A673 (cell line): ENCODE measurements at regions not wholly inside any gene's neighbourhood (a gene's known extent, or its start where the extent isn't known, plus 50 kb on each side); places are given as distances from the start of the nearest gene placed in this dataset.

ENCODE experiments used
- BruUV-seq: library from RNA; stranded (reverse); fragments of 400-500 nt; replicated peaks from 2 replicates; lab custom pipeline; 2021; lab: Mats Ljungman, UMichigan
- CTCF ChIA-PET: fragments of 300-600 bp; sonication (Branson Sonifier 250); formaldehyde crosslinking; loops from one replicate; lab custom pipeline; 2022; ENCODE audit warnings: antibody characterized with exemption; lab: Charles Lee
- POLR2A ChIA-PET: fragments of 300-600 bp; sonication (Branson Sonifier 250); formaldehyde crosslinking; loops from one replicate; lab custom pipeline; 2022; ENCODE audit warnings: antibody characterized with exemption; ENCODE audit not compliant: low non-redundant PET; lab: Charles Lee
- DNase-seq: peaks from one replicate; pipeline ENCODE4 v3.0.0-alpha.2; 2015; ENCODE audit warnings: low spot score
- H3K27ac ChIP-seq: fragments of 200-600 bp; sonication (generic); 2 replicates; pipeline ENCODE4 v1.5.1; 2016; ENCODE audit warnings: mixed run types, low read depth, mild to moderate bottlenecking, mixed read lengths, antibody characterized with exemption, low read length; ENCODE audit not compliant: poor library complexity, severe bottlenecking
- H3K27me3 ChIP-seq: fragments of 200-600 bp; sonication (generic); replicated peaks from 2 replicates; pipeline ENCODE4 v1.6.1; 2017; ENCODE audit warnings: mixed run types, low read depth, mild to moderate bottlenecking, mixed read lengths, antibody characterized with exemption, low read length; ENCODE audit not compliant: insufficient read depth, poor library complexity
- H3K36me3 ChIP-seq: fragments of 200-600 bp; sonication (generic); 2 replicates; pipeline ENCODE4 v1.6.1; 2016; ENCODE audit warnings: mixed run types, mild to moderate bottlenecking, mixed read lengths, antibody characterized with exemption, low read length; ENCODE audit not compliant: insufficient read depth, poor library complexity, severe bottlenecking
- H3K4me1 ChIP-seq: fragments of 200-600 bp; sonication (generic); 2 replicates; pipeline ENCODE4 v1.6.1; 2017; ENCODE audit warnings: mixed run types, mild to moderate bottlenecking, mixed read lengths, antibody characterized with exemption, low read length; ENCODE audit not compliant: insufficient read depth, poor library complexity, severe bottlenecking
- H3K4me3 ChIP-seq: fragments of 200-600 bp; sonication (generic); 2 replicates; pipeline ENCODE4 v1.5.1; 2016; ENCODE audit warnings: low read depth, mixed run types, mild to moderate bottlenecking, mixed read lengths, low read length; ENCODE audit not compliant: poor library complexity, severe bottlenecking
- H3K9me3 ChIP-seq: fragments of 200-600 bp; sonication (generic); 2 replicates; pipeline ENCODE4 v1.6.1; 2016; ENCODE audit warnings: mixed run types, low read depth, mild to moderate bottlenecking, mixed read lengths, antibody characterized with exemption, low read length; ENCODE audit not compliant: poor library complexity, severe bottlenecking
- CTCF ChIP-seq: fragments of 300-800, 200-600 bp; sonication (generic); conservative IDR thresholded peaks from 2 replicates; pipeline ENCODE4 v1.5.1; 2017; ENCODE audit warnings: low read depth, mild to moderate bottlenecking, antibody characterized with exemption, low read length, moderate library complexity, mixed read lengths
- EZH2 ChIP-seq: fragments of 200-600 bp; sonication (generic); IDR thresholded peaks from 2 replicates; pipeline ENCODE4 v1.6.1; 2017; ENCODE audit warnings: borderline replicate concordance, low read depth, mild to moderate bottlenecking, mixed read lengths, antibody characterized with exemption, low read length; ENCODE audit not compliant: poor library complexity, severe bottlenecking
- intact Hi-C: fragments of 100-400 bp; cut with micrococcal nuclease; formaldehyde crosslinking; loops from one replicate; pipeline ENCODE4 v1.10.0; 2022; ENCODE audit not compliant: unreplicated experiment

- CTCF ChIA-PET, result no interaction called here
- H3K36me3 ChIP-seq, result no peaks in the 10 kb centered on the region
- no peaks in the 10 kb centered on the region for H3K9me3 ChIP-seq
- TF ChIP-seq EZH2 (no peak), CTCF (no peak)
- POLR2A ChIA-PET, result no interaction called here
- no peaks in the 10 kb centered on the region for H3K27me3 ChIP-seq
- H3K27ac ChIP-seq, result no peak overlapping the region
- no peak overlapping the region for H3K4me3 ChIP-seq
- DNase-seq, result no peak
- no TSS peak for BruUV-seq
- H3K4me1 ChIP-seq, result no peaks in the 10 kb centered on the region
- intact Hi-C loops, result no loop called here
Measured at GRCh38 chr17:36750316-36750885, 149.0 kb downstream of the MRM1 start.

DNA sequence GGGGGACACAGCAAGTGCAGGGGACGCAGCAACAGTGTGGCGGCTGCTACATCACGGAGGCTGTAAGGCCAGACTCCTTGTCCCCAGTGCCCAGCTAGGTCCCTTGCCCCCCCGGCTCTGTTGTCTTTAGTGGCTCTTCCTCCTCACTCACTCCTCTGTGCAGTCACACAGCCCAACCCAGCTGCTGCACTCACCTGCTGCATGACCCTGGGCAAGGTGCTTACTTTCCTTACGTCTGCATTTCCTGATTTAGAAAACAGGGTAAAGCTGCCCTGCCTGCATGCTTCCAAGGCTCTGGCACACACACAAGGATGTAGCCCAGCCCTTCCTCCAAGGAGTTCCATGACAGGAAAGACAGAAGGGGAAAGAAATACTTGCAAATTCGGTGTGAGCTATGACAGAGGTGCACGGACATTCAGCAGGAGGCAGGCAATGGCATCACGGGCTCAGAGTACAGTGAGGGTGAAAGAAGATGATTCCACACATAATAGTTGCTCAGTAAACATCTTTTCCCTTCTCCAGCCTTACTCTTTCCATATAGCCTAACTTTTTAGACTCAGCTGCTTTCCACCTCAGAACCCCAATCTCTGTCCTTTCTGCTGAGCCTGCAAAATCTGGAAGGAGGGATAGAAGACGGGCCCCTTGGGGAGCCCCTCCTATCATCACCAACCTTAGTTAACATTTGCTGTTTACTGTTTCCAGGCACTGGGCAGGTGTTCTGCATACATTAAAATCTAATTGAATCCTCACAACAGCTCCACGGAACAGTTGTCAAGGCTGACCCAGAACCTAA lies 150.9 kb downstream of the MRM1 start:
- Histone ChIP-seq H3K36me3 (no peaks in the 10 kb centered on the region), H3K4me3 (no peak overlapping the region), H3K27me3 (no peaks in the 10 kb centered on the region), H3K4me1 (no peaks in the 10 kb centered on the region), H3K9me3 (no peaks in the 10 kb centered on the region), H3K27ac (no peak overlapping the region)
- TF ChIP-seq EZH2, result no peak
- TF ChIP-seq CTCF, result no peak
- ChIA-PET POLR2A (no interaction called here), CTCF (no interaction called here)
- BruUV-seq, result no TSS peak
- DNase-seq, result no peak
- intact Hi-C loops, result no loop called here

- no peak overlapping the region for H3K27ac ChIP-seq
- intact Hi-C loops, result no loop called here
- no peaks in the 10 kb centered on the region for H3K9me3 ChIP-seq
- no peaks in the 10 kb centered on the region for H3K36me3 ChIP-seq
- H3K27me3 ChIP-seq, result no peaks in the 10 kb centered on the region
- ChIA-PET CTCF (interaction anchor here (0.6 to 1.1 kb wide), 4 partner anchors 129 to 678 kb away, joined by 3 to 7 read pairs (median 3); no protein-coding TSS in a partner anchor), POLR2A (interaction anchor here (0.6 kb wide), 1 partner anchor 105 kb away, joined by 3 read pairs; no protein-coding TSS in a partner anchor)
- TF ChIP-seq EZH2 (no peak), CTCF (peak; percentile 43)
- no peaks in the 10 kb centered on the region for H3K4me1 ChIP-seq
- no peak overlapping the region for H3K4me3 ChIP-seq
- BruUV-seq, result no TSS peak
- peak; percentile 6 for DNase-seq
Measured at GRCh38 chr17:36755586-36755985, 154.2 kb downstream of the MRM1 start.
